ENCODE measurements at regions not wholly inside any gene's neighbourhood (a gene's known extent, or its start where the extent isn't known, plus 50 kb on each side); places are given as distances from the start of the nearest gene placed in this dataset.

- no peaks in the 10 kb centered on the region for H3K9me3 ChIP-seq (ENCODE audit: control insufficient read depth, insufficient read depth, low read length)
- no peaks in the 10 kb centered on the region for H3K79me2 ChIP-seq (ENCODE audit: control insufficient read depth, low read length)
- H3K27ac ChIP-seq (ENCODE audit: low read depth, low read length), result no peak overlapping the region
- TF ChIP-seq CTCF (IDR thresholded peaks at IDR 0.05; ENCODE audit: low read depth, low read length, poor library complexity, severe bottlenecking) (no peak), EZH2phosphoT487 (IDR thresholded peaks at IDR 0.05; ENCODE audit: borderline replicate concordance, low read length) (no peak)
- no peaks in the 10 kb centered on the region for H3K36me3 ChIP-seq (ENCODE audit: control insufficient read depth, low read length)
- no peaks in the 10 kb centered on the region for H3K27me3 ChIP-seq (ENCODE audit: control insufficient read depth, low read length)
- no peaks in the 10 kb centered on the region for H4K20me1 ChIP-seq (ENCODE audit: control insufficient read depth, insufficient read depth, low read depth, low read length)
- no peak overlapping the region for H3K4me3 ChIP-seq (ENCODE audit: low read length)
- no peaks in the 10 kb centered on the region for H3K9me2 ChIP-seq (replicated peaks; ENCODE audit: control insufficient read depth, low read length)
- no peaks in the 10 kb centered on the region for H3F3A ChIP-seq (ENCODE audit: control insufficient read depth, insufficient read depth)
- H3K4me2 ChIP-seq (ENCODE audit: low read length), result no peak overlapping the region
- H3K4me1 ChIP-seq (ENCODE audit: control insufficient read depth, low read length), result no peaks in the 10 kb centered on the region
Measured at GRCh38 chr4:136186650-136187049, 1345.6 kb downstream of the PCDH18 start.

- no peak for TF ChIP-seq EZH2phosphoT487 (IDR thresholded peaks at IDR 0.05; ENCODE audit: borderline replicate concordance, low read length)
- TF ChIP-seq CTCF (IDR thresholded peaks at IDR 0.05; ENCODE audit: low read depth, low read length, poor library complexity, severe bottlenecking), result no peak
- Histone ChIP-seq H4K20me1 (ENCODE audit: control insufficient read depth, insufficient read depth, low read depth, low read length) (no peaks in the 10 kb centered on the region), H3K36me3 (ENCODE audit: control insufficient read depth, low read length) (no peaks in the 10 kb centered on the region), H3K79me2 (ENCODE audit: control insufficient read depth, low read length) (no peaks in the 10 kb centered on the region), H3K9me2 (replicated peaks; ENCODE audit: control insufficient read depth, low read length) (no peaks in the 10 kb centered on the region), H3K4me2 (ENCODE audit: low read length) (no peak overlapping the region), H3K27me3 (ENCODE audit: control insufficient read depth, low read length) (no peaks in the 10 kb centered on the region), H3K9me3 (ENCODE audit: control insufficient read depth, insufficient read depth, low read length) (no peaks in the 10 kb centered on the region), H3K27ac (ENCODE audit: low read depth, low read length) (no peak overlapping the region), H3K4me3 (ENCODE audit: low read length) (no peak overlapping the region), H3K4me1 (ENCODE audit: control insufficient read depth, low read length) (no peaks in the 10 kb centered on the region), H3F3A (ENCODE audit: control insufficient read depth, insufficient read depth) (no peaks in the 10 kb centered on the region)
Measured at GRCh38 chr4:136183513-136183912, 1348.8 kb downstream of the PCDH18 start.

- Histone ChIP-seq H3K27me3 (ENCODE audit: control insufficient read depth, low read length) (no peaks in the 10 kb centered on the region), H3K4me1 (ENCODE audit: control insufficient read depth, low read length) (no peaks in the 10 kb centered on the region), H3K4me2 (ENCODE audit: low read length) (no peak overlapping the region), H3K27ac (ENCODE audit: low read depth, low read length) (no peak overlapping the region), H3K4me3 (ENCODE audit: low read length) (no peak overlapping the region), H3K9me3 (ENCODE audit: control insufficient read depth, insufficient read depth, low read length) (no peaks in the 10 kb centered on the region), H3K36me3 (ENCODE audit: control insufficient read depth, low read length) (no peaks in the 10 kb centered on the region), H4K20me1 (ENCODE audit: control insufficient read depth, insufficient read depth, low read depth, low read length) (no peaks in the 10 kb centered on the region), H3F3A (ENCODE audit: control insufficient read depth, insufficient read depth) (no peaks in the 10 kb centered on the region), H3K79me2 (ENCODE audit: control insufficient read depth, low read length) (no peaks in the 10 kb centered on the region), H3K9me2 (replicated peaks; ENCODE audit: control insufficient read depth, low read length) (no peaks in the 10 kb centered on the region)
- no peak for TF ChIP-seq EZH2phosphoT487 (IDR thresholded peaks at IDR 0.05; ENCODE audit: borderline replicate concordance, low read length)
- no peak for TF ChIP-seq CTCF (IDR thresholded peaks at IDR 0.05; ENCODE audit: low read depth, low read length, poor library complexity, severe bottlenecking)
Measured at GRCh38 chr4:136156947-136157346, 1375.3 kb downstream of the PCDH18 start.

GRCh38 chr4:136150046-136150445, 1382.2 kb downstream of the PCDH18 start:
- H3K4me2 ChIP-seq (ENCODE audit: low read length), result no peak overlapping the region
- TF ChIP-seq CTCF (IDR thresholded peaks at IDR 0.05; ENCODE audit: low read depth, low read length, poor library complexity, severe bottlenecking), result no peak
- no peak for TF ChIP-seq EZH2phosphoT487 (IDR thresholded peaks at IDR 0.05; ENCODE audit: borderline replicate concordance, low read length)

More at GRCh38 chr4:136150046-136150445, 1382.2 kb downstream of the PCDH18 start:
- Histone ChIP-seq H4K20me1 (ENCODE audit: control insufficient read depth, insufficient read depth, low read depth, low read length) (no peaks in the 10 kb centered on the region), H3F3A (ENCODE audit: control insufficient read depth, insufficient read depth) (no peaks in the 10 kb centered on the region), H3K27ac (ENCODE audit: low read depth, low read length) (no peak overlapping the region), H3K79me2 (ENCODE audit: control insufficient read depth, low read length) (no peaks in the 10 kb centered on the region), H3K9me2 (replicated peaks; ENCODE audit: control insufficient read depth, low read length) (no peaks in the 10 kb centered on the region), H3K9me3 (ENCODE audit: control insufficient read depth, insufficient read depth, low read length) (peaks cover 6% of the 10 kb centered on the region; the same call in 1 of the 2 replicates), H3K36me3 (ENCODE audit: control insufficient read depth, low read length) (no peaks in the 10 kb centered on the region), H3K27me3 (ENCODE audit: control insufficient read depth, low read length) (no peaks in the 10 kb centered on the region), H3K4me3 (ENCODE audit: low read length) (no peak overlapping the region), H3K4me1 (ENCODE audit: control insufficient read depth, low read length) (no peaks in the 10 kb centered on the region)
